SJCRH30 (cell line): ENCODE measurements at regions not wholly inside any gene's neighbourhood (a gene's known extent, or its start where the extent isn't known, plus 50 kb on each side); places are given as distances from the start of the nearest gene placed in this dataset.
"Not testable (repeated sequence)": the region's sequence is repeated elsewhere in the genome, so short reads cannot be mapped to it uniquely, and the experiment has no call there.

Experiments used
- DNase-seq, 2 experiments: peaks; one replicate each; pipeline ENCODE4 v3.0.0-alpha.2; 2015 to 2020
- H3K27ac ChIP-seq: fragments of 250-450 bp; sonication (Bioruptor Pico); 2 replicates; pipeline ENCODE4 v1.5.1; 2020; ENCODE audit warnings: mild to moderate bottlenecking, moderate library complexity
- H3K27me3 ChIP-seq: fragments of 250-450 bp; sonication (Bioruptor Pico); 2 replicates; pipeline ENCODE4 v1.5.1; 2020; ENCODE audit warnings: mild to moderate bottlenecking, moderate library complexity
- H3K36me3 ChIP-seq: fragments of 250-450 bp; sonication (Bioruptor Pico); 2 replicates; pipeline ENCODE4 v1.5.1; 2020; ENCODE audit warnings: mild to moderate bottlenecking, moderate library complexity
- H3K4me1 ChIP-seq: fragments of 250-450 bp; sonication (Bioruptor Pico); 2 replicates; pipeline ENCODE4 v1.5.1; 2020; ENCODE audit warnings: mild to moderate bottlenecking, moderate library complexity
- H3K4me3 ChIP-seq: fragments of 250-450 bp; sonication (Bioruptor Pico); 2 replicates; pipeline ENCODE4 v1.5.1; 2020; ENCODE audit warnings: mild to moderate bottlenecking, moderate library complexity
- H3K9me3 ChIP-seq: fragments of 250-450 bp; sonication (Bioruptor Pico); replicated peaks from 2 replicates; pipeline ENCODE4 v1.5.1; 2020; ENCODE audit warnings: mild to moderate bottlenecking, moderate library complexity

- Histone ChIP-seq H3K9me3 (no peaks in the 10 kb centered on the region), H3K36me3 (no peaks in the 10 kb centered on the region), H3K4me1 (no peaks in the 10 kb centered on the region), H3K27ac (no peak overlapping the region), H3K4me3 (no peak overlapping the region), H3K27me3 (no peaks in the 10 kb centered on the region)
- DNase-seq: peak in 1 of 2 experiments; percentile 4
Measured at GRCh38 chr1:194935864-194936263, 1672.4 kb downstream of the KCNT2 start.

GRCh38 chr1:194931166-194931565, 1677.1 kb downstream of the KCNT2 start:
- H3K36me3 ChIP-seq: no peaks in the 10 kb centered on the region
- H3K27ac ChIP-seq: no peak overlapping the region
- H3K4me1 ChIP-seq: no peaks in the 10 kb centered on the region
- no peak overlapping the region for H3K4me3 ChIP-seq
- H3K9me3 ChIP-seq: no peaks in the 10 kb centered on the region
- H3K27me3 ChIP-seq: no peaks in the 10 kb centered on the region
- no peak for DNase-seq

- Histone ChIP-seq H3K4me3 (no peak overlapping the region), H3K9me3 (no peaks in the 10 kb centered on the region), H3K27ac (no peak overlapping the region), H3K27me3 (no peaks in the 10 kb centered on the region), H3K4me1 (no peaks in the 10 kb centered on the region), H3K36me3 (no peaks in the 10 kb centered on the region)
- no peak for DNase-seq
Measured at GRCh38 chr1:194930132-194930531, 1678.1 kb downstream of the KCNT2 start.

GRCh38 chr1:194929357-194929756, 1678.9 kb downstream of the KCNT2 start:
- Histone ChIP-seq H3K27me3 (no peaks in the 10 kb centered on the region), H3K4me3 (no peak overlapping the region), H3K9me3 (no peaks in the 10 kb centered on the region), H3K4me1 (no peaks in the 10 kb centered on the region), H3K36me3 (no peaks in the 10 kb centered on the region), H3K27ac (no peak overlapping the region)
- no peak for DNase-seq

- H3K9me3 ChIP-seq: no peaks in the 10 kb centered on the region
- H3K27me3 ChIP-seq: no peaks in the 10 kb centered on the region
- H3K36me3 ChIP-seq: no peaks in the 10 kb centered on the region
- H3K4me1 ChIP-seq: no peaks in the 10 kb centered on the region
- H3K27ac ChIP-seq: no peak overlapping the region
- DNase-seq: no peak
- no peak overlapping the region for H3K4me3 ChIP-seq
Measured at GRCh38 chr1:194919146-194919545, 1689.1 kb downstream of the KCNT2 start.

GRCh38 chr1:194917769-194918168, 1690.5 kb downstream of the KCNT2 start:
- Histone ChIP-seq H3K9me3 (no peaks in the 10 kb centered on the region), H3K27me3 (no peaks in the 10 kb centered on the region), H3K4me3 (no peak overlapping the region), H3K27ac (no peak overlapping the region), H3K4me1 (no peaks in the 10 kb centered on the region), H3K36me3 (no peaks in the 10 kb centered on the region)
- DNase-seq: no peak

GRCh38 chr1:194908643-194909042, 1699.6 kb downstream of the KCNT2 start:
- Histone ChIP-seq H3K27me3 (no peaks in the 10 kb centered on the region), H3K27ac (no peak overlapping the region), H3K4me3 (no peak overlapping the region), H3K9me3 (no peaks in the 10 kb centered on the region), H3K36me3 (no peaks in the 10 kb centered on the region), H3K4me1 (no peaks in the 10 kb centered on the region)
- DNase-seq: peak in 1 of 2 experiments; percentile 30

GRCh38 chr1:194903524-194903923, 1704.7 kb downstream of the KCNT2 start:
- Histone ChIP-seq H3K27ac (no peak overlapping the region), H3K9me3 (no peaks in the 10 kb centered on the region), H3K4me3 (no peak overlapping the region), H3K4me1 (no peaks in the 10 kb centered on the region), H3K27me3 (no peaks in the 10 kb centered on the region), H3K36me3 (no peaks in the 10 kb centered on the region)
- no peak for DNase-seq

- Histone ChIP-seq H3K4me1 (no peaks in the 10 kb centered on the region), H3K9me3 (no peaks in the 10 kb centered on the region), H3K27ac (no peak overlapping the region), H3K36me3 (no peaks in the 10 kb centered on the region), H3K27me3 (no peaks in the 10 kb centered on the region), H3K4me3 (no peak overlapping the region)
- DNase-seq: no peak
Measured at GRCh38 chr1:194889310-194889709, 1702.9 kb upstream of the B3GALT2 start.

GRCh38 chr1:194870860-194871259, 1684.4 kb upstream of the B3GALT2 start:
- Histone ChIP-seq H3K9me3 (no peaks in the 10 kb centered on the region), H3K4me1 (peaks cover 3% of the 10 kb centered on the region; the same call in 1 of the 2 replicates), H3K27ac (no peak overlapping the region), H3K27me3 (no peaks in the 10 kb centered on the region), H3K4me3 (no peak overlapping the region), H3K36me3 (no peaks in the 10 kb centered on the region)
- DNase-seq: no peak

GRCh38 chr1:194866153-194866552, 1679.7 kb upstream of the B3GALT2 start:
- Histone ChIP-seq H3K4me1 (peaks cover 3% of the 10 kb centered on the region; the same call in 1 of the 2 replicates), H3K4me3 (no peak overlapping the region), H3K36me3 (no peaks in the 10 kb centered on the region), H3K27me3 (no peaks in the 10 kb centered on the region), H3K9me3 (no peaks in the 10 kb centered on the region), H3K27ac (peak overlapping the region; percentile 76; the same call in 1 of the 2 replicates)
- DNase-seq: no peak

GRCh38 chr1:194865383-194865782, 1679.0 kb upstream of the B3GALT2 start:
- no peaks in the 10 kb centered on the region for H3K9me3 ChIP-seq

GRCh38 chr1:194862129-194862528, 1675.7 kb upstream of the B3GALT2 start:
- Histone ChIP-seq H3K4me3 (no peak overlapping the region), H3K9me3 (no peaks in the 10 kb centered on the region), H3K27ac (no peak overlapping the region), H3K4me1 (no peaks in the 10 kb centered on the region), H3K36me3 (no peaks in the 10 kb centered on the region), H3K27me3 (no peaks in the 10 kb centered on the region)
- no peak for DNase-seq

More at GRCh38 chr1:194865383-194865782, 1679.0 kb upstream of the B3GALT2 start:
- Histone ChIP-seq H3K4me3 (no peak overlapping the region), H3K27me3 (no peaks in the 10 kb centered on the region), H3K4me1 (peaks cover 3% of the 10 kb centered on the region; the same call in 1 of the 2 replicates), H3K27ac (no peak overlapping the region), H3K36me3 (no peaks in the 10 kb centered on the region)
- no peak for DNase-seq

GRCh38 chr1:194860248-194861201, 1674.1 kb upstream of the B3GALT2 start:
- Histone ChIP-seq H3K27ac (no peak overlapping the region), H3K4me3 (no peak overlapping the region), H3K9me3 (no peaks in the 10 kb centered on the region), H3K4me1 (no peaks in the 10 kb centered on the region), H3K27me3 (no peaks in the 10 kb centered on the region), H3K36me3 (no peaks in the 10 kb centered on the region)
- DNase-seq: no peak

- not testable (repeated sequence) for H3K4me1 ChIP-seq, H3K4me3 ChIP-seq, H3K27me3 ChIP-seq, H3K27ac ChIP-seq, DNase-seq, H3K9me3 ChIP-seq, H3K36me3 ChIP-seq
Measured at GRCh38 chr1:194859481-194860154, 1673.2 kb upstream of the B3GALT2 start.
